GM23338 (cell line): ENCODE measurements at regions not wholly inside any gene's neighbourhood (a gene's known extent, or its start where the extent isn't known, plus 50 kb on each side); places are given as distances from the start of the nearest gene placed in this dataset.

ENCODE experiments used
- ATAC-seq: fragments of 200-7000 bp; cut with Tn5 transposase; 3 replicates; pipeline ENCODE4 v1.9.1; 2020
- DNase-seq: peaks from one replicate; pipeline ENCODE4 v3.0.0-alpha.2; 2015; ENCODE audit warnings: low spot score
- H2AFZ ChIP-seq: fragments of 200-600 bp; sonication (generic); 2 replicates; pipeline ENCODE4 v1.8.0; 2016; ENCODE audit warnings: antibody characterized with exemption, mild to moderate bottlenecking, moderate library complexity
- H3F3A ChIP-seq: fragments of 200-600 bp; sonication (generic); replicated peaks from 2 replicates; pipeline ENCODE4 v1.8.0; 2017; ENCODE audit warnings: antibody characterized with exemption, mixed run types, low read depth
- H3K27ac ChIP-seq: fragments of 200-600 bp; sonication (generic); 2 replicates; pipeline ENCODE4 v1.6.1; 2016; ENCODE audit warnings: low read depth
- H3K27me3 ChIP-seq: fragments of 200-600 bp; sonication (generic); 2 replicates; pipeline ENCODE4 v1.8.0; 2016; ENCODE audit warnings: mild to moderate bottlenecking, mixed run types, moderate library complexity; ENCODE audit not compliant: insufficient read depth
- H3K36me3 ChIP-seq: fragments of 200-600 bp; sonication (generic); 2 replicates; pipeline ENCODE4 v1.8.0; 2016; ENCODE audit warnings: mild to moderate bottlenecking; ENCODE audit not compliant: insufficient read depth
- H3K4me1 ChIP-seq: fragments of 200-600 bp; sonication (generic); 2 replicates; pipeline ENCODE4 v1.8.0; 2016; ENCODE audit warnings: mild to moderate bottlenecking, moderate library complexity; ENCODE audit not compliant: insufficient read depth
- H3K4me2 ChIP-seq: fragments of 200-600 bp; sonication (generic); 2 replicates; pipeline ENCODE4 v1.7.1; 2017; ENCODE audit warnings: mixed run types
- H3K4me3 ChIP-seq: fragments of 200-600 bp; sonication (generic); 2 replicates; pipeline ENCODE4 v1.6.1; 2016; ENCODE audit warnings: mixed run types
- H3K79me2 ChIP-seq: fragments of 200-600 bp; sonication (generic); replicated peaks from 2 replicates; pipeline ENCODE4 v1.8.0; 2017; ENCODE audit warnings: mild to moderate bottlenecking; ENCODE audit not compliant: insufficient read depth
- H3K9me2 ChIP-seq: fragments of 200-600 bp; sonication (generic); 2 replicates; pipeline ENCODE4 v1.8.0; 2017; ENCODE audit not compliant: insufficient read depth
- H4K20me1 ChIP-seq: fragments of 200-600 bp; sonication (generic); replicated peaks from 2 replicates; pipeline ENCODE4 v1.8.0; 2017; ENCODE audit warnings: mild to moderate bottlenecking; ENCODE audit not compliant: insufficient read depth
- H3K27ac Mint-ChIP-seq: 2 replicates; pipeline ENCODE4 v1.8.0; 2020; ENCODE audit warnings: inconsistent platforms, mild to moderate bottlenecking, moderate library complexity, mixed read lengths
- H3K27me3 Mint-ChIP-seq: 3 replicates; pipeline ENCODE4 v1.8.0; 2022; ENCODE audit warnings: low read depth, mild to moderate bottlenecking, moderate library complexity, mixed read lengths, inconsistent platforms; ENCODE audit not compliant: insufficient read depth, poor library complexity
- H3K36me3 Mint-ChIP-seq: 3 replicates; pipeline ENCODE4 v1.8.0; 2021; ENCODE audit warnings: low read depth, mild to moderate bottlenecking, inconsistent platforms, moderate library complexity, mixed read lengths
- H3K4me1 Mint-ChIP-seq: 3 replicates; pipeline ENCODE4 v1.8.0; 2020; ENCODE audit warnings: mild to moderate bottlenecking, inconsistent platforms, mixed read lengths
- H3K4me3 Mint-ChIP-seq: 3 replicates; pipeline ENCODE4 v1.8.0; 2021; ENCODE audit warnings: moderate library complexity, mild to moderate bottlenecking, inconsistent platforms, mixed read lengths
- H3K9me3 Mint-ChIP-seq: 3 replicates; pipeline ENCODE4 v1.8.0; 2020; ENCODE audit warnings: moderate library complexity, mild to moderate bottlenecking, inconsistent platforms, mixed read lengths
- CREB1 ChIP-seq: fragments of 250-450 bp; sonication (Bioruptor Pico); IDR thresholded peaks from 2 replicates; pipeline ENCODE4 v1.5.0; 2020; ENCODE audit warnings: low read depth, mild to moderate bottlenecking, moderate library complexity
- ETS1 ChIP-seq: IDR thresholded peaks from 2 replicates; pipeline ENCODE4 v1.6.1; 2016; ENCODE audit warnings: antibody characterized with exemption
- EZH2 ChIP-seq: fragments of 200-600 bp; sonication (generic); IDR thresholded peaks from one replicate; pipeline ENCODE4 v1.8.0; 2017; ENCODE audit warnings: antibody characterized with exemption, mild to moderate bottlenecking, low read depth; ENCODE audit not compliant: unreplicated experiment
- EZH2phosphoT487 ChIP-seq: fragments of 200-600 bp; sonication (generic); IDR thresholded peaks from one replicate; pipeline ENCODE4 v1.8.1; 2018; ENCODE audit warnings: antibody characterized with exemption; ENCODE audit not compliant: unreplicated experiment
- TF ChIP-seq, protein P1 (sequence below): fragments of 250-450 bp; sonication (Bioruptor Pico); IDR thresholded peaks from 2 replicates; pipeline ENCODE4 v1.5.0; 2020; ENCODE audit warnings: mild to moderate bottlenecking, moderate library complexity

- TF ChIP-seq, protein P1, sequence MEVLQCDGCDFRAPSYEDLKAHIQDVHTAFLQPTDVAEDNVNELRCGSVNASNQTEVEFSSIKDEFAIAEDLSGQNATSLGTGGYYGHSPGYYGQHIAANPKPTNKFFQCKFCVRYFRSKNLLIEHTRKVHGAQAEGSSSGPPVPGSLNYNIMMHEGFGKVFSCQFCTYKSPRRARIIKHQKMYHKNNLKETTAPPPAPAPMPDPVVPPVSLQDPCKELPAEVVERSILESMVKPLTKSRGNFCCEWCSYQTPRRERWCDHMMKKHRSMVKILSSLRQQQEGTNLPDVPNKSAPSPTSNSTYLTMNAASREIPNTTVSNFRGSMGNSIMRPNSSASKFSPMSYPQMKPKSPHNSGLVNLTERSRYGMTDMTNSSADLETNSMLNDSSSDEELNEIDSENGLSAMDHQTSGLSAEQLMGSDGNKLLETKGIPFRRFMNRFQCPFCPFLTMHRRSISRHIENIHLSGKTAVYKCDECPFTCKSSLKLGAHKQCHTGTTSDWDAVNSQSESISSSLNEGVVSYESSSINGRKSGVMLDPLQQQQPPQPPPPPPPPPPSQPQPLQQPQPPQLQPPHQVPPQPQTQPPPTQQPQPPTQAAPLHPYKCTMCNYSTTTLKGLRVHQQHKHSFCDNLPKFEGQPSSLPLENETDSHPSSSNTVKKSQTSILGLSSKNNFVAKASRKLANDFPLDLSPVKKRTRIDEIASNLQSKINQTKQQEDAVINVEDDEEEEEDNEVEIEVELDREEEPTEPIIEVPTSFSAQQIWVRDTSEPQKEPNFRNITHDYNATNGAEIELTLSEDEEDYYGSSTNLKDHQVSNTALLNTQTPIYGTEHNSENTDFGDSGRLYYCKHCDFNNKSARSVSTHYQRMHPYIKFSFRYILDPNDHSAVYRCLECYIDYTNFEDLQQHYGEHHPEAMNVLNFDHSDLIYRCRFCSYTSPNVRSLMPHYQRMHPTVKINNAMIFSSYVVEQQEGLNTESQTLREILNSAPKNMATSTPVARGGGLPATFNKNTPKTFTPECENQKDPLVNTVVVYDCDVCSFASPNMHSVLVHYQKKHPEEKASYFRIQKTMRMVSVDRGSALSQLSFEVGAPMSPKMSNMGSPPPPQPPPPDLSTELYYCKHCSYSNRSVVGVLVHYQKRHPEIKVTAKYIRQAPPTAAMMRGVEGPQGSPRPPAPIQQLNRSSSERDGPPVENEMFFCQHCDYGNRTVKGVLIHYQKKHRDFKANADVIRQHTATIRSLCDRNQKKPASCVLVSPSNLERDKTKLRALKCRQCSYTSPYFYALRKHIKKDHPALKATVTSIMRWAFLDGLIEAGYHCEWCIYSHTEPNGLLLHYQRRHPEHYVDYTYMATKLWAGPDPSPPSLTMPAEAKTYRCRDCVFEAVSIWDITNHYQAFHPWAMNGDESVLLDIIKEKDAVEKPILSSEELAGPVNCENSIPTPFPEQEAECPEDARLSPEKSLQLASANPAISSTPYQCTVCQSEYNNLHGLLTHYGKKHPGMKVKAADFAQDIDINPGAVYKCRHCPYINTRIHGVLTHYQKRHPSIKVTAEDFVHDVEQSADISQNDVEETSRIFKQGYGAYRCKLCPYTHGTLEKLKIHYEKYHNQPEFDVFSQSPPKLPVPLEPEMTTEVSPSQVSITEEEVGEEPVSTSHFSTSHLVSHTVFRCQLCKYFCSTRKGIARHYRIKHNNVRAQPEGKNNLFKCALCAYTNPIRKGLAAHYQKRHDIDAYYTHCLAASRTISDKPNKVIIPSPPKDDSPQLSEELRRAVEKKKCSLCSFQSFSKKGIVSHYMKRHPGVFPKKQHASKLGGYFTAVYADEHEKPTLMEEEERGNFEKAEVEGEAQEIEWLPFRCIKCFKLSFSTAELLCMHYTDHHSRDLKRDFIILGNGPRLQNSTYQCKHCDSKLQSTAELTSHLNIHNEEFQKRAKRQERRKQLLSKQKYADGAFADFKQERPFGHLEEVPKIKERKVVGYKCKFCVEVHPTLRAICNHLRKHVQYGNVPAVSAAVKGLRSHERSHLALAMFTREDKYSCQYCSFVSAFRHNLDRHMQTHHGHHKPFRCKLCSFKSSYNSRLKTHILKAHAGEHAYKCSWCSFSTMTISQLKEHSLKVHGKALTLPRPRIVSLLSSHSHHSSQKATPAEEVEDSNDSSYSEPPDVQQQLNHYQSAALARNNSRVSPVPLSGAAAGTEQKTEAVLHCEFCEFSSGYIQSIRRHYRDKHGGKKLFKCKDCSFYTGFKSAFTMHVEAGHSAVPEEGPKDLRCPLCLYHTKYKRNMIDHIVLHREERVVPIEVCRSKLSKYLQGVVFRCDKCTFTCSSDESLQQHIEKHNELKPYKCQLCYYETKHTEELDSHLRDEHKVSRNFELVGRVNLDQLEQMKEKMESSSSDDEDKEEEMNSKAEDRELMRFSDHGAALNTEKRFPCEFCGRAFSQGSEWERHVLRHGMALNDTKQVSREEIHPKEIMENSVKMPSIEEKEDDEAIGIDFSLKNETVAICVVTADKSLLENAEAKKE (CRISPR knock-in tag), result no peak
- TF ChIP-seq ETS1 (no peak), EZH2phosphoT487 (no peak)
Observed at GRCh38 chr4:146114066-146114465, 61.5 kb upstream of the LSM6 start (continued).

DNA sequence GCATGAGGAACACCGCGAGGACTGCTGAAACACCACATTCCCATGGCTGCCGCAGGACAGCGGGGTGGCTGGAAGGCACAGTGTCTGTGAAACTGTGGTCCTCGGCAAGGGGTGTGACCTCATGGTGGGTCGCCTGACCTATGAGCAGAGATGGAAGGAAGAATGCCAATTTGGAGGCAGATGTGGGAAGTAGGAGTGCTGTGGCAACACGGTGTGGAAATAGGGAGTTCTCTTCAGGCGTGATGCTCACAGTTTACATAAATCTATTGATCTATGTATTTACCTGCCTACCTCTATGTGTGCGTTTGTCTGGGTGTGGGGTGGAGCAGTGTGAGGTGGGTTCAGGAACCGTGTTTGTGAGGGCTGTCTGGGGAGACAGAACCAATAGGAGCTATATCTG is 62.3 kb upstream of the LSM6 start:
- peaks cover 6% of the 10 kb centered on the region; the same call in 2 of the 3 replicates for H3K9me3 Mint-ChIP-seq
- Histone ChIP-seq H3K4me3 (no peak overlapping the region), H4K20me1 (no peaks in the 10 kb centered on the region), H3K36me3 (no peaks in the 10 kb centered on the region), H3K27me3 (no peaks in the 10 kb centered on the region), H3K27ac (no peak overlapping the region), H3K9me2 (peaks cover 5% of the 10 kb centered on the region), H3K4me2 (no peak overlapping the region), H3K4me1 (no peaks in the 10 kb centered on the region), H3F3A (no peaks in the 10 kb centered on the region), H3K79me2 (no peaks in the 10 kb centered on the region), H2AFZ (no peak overlapping the region)
- DNase-seq (no peak), ATAC-seq (no peak)
- no peak overlapping the region for H3K27ac Mint-ChIP-seq
- no peak overlapping the region for H3K4me3 Mint-ChIP-seq
- no peaks in the 10 kb centered on the region for H3K27me3 Mint-ChIP-seq
- no peaks in the 10 kb centered on the region for H3K4me1 Mint-ChIP-seq
- no peaks in the 10 kb centered on the region for H3K36me3 Mint-ChIP-seq
- TF ChIP-seq EZH2 (no peak), CREB1 (no peak)
- TF ChIP-seq, protein P1 (CRISPR knock-in tag), result no peak
